NCI-H1930 (cell line): ENCODE measurements at regions not wholly inside any gene's neighbourhood (a gene's known extent, or its start where the extent isn't known, plus 50 kb on each side); places are given as distances from the start of the nearest gene placed in this dataset.
A peak's percentile ranks its signal among the peaks of the same experiment; 100 is the strongest.

ENCODE experiments used
- DNase-seq, 2 experiments: peaks; one replicate each; lab custom pipeline; 2025; lab: John Stamatoyannopoulos, UW

DNA sequence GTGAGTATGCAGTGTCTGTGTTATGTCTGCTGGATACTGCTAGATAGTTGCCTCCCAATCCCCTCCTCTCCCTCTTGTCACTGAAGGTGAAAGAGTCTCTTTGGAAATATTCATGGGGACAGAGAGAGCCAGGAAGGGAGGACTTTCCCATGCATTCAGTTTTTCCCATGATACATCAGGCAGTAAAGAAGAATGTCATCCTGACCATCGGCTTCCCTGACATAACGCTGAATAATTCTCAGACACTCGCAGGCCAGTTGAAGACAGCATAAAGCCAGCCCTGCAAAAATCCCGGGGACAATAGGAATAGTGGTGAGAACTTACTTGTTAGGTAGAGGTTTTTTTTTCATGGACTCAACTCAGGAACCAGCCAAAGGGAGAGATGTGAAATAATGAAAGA, 58.1 kb downstream of the KLF4 start:
- DNase-seq: no peak

DNA sequence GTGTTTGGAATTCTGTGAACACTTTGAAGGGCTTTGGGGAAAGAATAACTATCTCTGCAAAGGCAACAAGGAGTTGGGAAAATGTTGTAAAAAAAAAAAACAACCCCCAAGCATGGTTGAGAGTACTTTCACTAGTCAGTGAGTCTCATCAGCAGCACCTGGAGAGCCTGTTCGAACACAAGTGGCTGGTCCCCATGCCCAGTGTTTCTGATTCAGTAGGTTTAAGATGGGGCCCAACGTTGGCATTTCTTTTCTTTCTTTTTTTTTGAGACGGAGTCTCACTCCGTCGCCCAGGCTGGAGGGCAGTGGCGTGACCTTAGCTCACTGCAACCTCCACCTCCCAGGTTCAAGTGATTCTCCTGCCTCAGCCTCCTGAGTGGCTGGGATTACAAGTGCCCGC, 59.5 kb downstream of the KLF4 start:
- DNase-seq: no peak

GRCh38 chr9:107426126-107426525, 63.4 kb downstream of the KLF4 start:
- DNase-seq: no peak

- no peak for DNase-seq
Observed at GRCh38 chr9:107425101-107426025, 64.2 kb downstream of the KLF4 start.

- no peak for DNase-seq
Observed at GRCh38 chr9:107423540-107423939, 66.0 kb downstream of the KLF4 start.

GRCh38 chr9:107422189-107423185, 67.1 kb downstream of the KLF4 start:
- peak; percentile 50 to 61 for DNase-seq

- DNase-seq: no peak
Observed at GRCh38 chr9:107410420-107410819, 79.1 kb downstream of the KLF4 start.

DNA sequence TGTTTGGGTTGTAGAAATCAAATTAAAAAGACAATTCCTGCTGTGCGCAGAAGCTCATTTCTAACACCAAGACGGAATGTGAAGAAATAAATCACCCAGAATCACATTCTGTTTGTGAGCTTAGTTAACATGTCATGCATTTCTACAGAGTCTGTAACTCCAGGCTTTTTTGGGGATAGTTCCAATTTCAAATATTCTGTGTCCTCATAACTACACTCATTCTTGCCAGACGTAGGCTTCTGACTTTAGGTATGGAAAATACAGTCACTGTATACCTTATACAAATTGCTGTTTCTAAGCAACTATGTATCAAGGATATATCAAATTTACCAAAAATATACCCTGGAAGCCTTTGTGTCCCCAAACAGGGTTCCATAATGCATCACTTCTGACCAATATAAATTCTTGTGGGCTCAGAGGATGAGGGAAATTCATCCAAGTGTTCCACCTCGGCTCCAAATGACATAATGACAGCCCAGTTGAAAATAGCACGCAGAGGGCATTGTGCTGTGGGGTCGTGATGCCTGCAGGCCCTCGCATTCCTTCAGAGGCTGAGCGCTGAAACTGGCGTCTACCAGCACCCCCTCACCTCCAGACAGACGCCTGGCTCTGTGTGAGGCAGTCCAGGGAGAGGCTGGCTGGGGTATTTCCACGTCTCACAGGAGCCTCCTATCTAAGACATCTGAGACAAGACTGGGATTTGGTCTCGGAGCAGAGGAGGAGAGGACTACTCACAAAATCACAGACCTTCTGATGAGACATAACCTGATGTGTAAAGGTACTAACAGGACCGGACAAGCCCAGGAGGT, 79.8 kb downstream of the KLF4 start:
- no peak for DNase-seq

DNA sequence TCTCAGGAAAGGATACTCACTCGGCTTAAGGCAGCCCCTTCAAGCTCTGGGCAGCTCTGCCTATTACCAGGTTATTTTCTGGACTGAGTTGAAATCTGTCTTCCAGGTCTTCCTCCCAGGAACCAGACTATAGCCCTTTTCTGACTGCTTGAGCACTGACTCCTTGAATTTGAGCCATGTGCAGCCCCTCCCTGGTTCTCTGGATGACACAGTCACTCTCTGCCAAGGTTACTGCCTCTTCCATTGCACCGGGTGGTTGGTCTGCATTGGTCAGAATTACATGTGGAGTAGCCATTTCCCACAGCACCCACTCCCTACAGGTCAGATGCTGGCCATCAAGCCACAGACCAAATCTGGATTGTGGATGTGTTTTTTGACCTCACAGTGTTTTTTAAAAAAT, 81.9 kb downstream of the KLF4 start:
- no peak for DNase-seq

DNA sequence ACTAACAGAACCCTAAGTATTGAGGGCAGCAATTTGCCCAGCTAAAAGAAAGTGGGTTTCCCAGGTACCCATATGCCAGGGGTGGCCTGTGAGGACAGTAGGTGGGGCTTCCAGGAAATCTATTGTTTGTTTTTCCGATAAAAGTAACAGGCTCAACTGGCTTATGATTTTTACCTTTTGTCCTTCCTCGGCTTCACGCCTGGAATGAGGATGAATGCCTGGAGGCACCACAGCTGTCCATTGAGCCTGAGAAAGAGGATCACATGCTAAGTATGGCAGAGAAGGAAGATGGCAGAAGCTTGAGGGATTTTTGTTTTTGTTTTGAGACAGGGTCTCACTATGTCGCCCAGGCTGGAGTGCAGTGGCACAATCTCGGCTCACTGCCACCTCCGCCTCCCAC, 84.1 kb downstream of the KLF4 start:
- no peak for DNase-seq

GRCh38 chr9:107404736-107405135, 84.8 kb downstream of the KLF4 start:
- no peak for DNase-seq

DNA sequence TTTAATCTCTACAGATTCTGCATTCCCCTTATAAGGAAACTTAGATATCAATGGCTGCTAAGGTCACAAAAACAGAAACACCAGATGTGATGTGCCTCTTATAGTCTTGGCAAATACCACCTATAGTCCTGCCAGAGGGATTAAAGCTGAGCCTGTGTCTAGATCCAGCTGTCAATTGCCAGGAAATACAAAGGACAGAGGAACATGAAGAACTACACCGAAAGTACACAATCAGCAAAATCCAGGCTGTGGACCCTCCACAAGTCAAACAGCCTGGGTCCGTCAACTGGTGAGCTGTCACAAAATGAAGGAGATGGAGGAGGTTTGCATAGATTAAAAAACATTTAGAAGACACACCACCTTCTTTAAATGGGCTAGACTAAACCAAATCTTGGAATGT, 85.4 kb downstream of the KLF4 start:
- no peak for DNase-seq

- no peak for DNase-seq
Observed at GRCh38 chr9:107397076-107398044, 92.2 kb downstream of the KLF4 start.

DNA sequence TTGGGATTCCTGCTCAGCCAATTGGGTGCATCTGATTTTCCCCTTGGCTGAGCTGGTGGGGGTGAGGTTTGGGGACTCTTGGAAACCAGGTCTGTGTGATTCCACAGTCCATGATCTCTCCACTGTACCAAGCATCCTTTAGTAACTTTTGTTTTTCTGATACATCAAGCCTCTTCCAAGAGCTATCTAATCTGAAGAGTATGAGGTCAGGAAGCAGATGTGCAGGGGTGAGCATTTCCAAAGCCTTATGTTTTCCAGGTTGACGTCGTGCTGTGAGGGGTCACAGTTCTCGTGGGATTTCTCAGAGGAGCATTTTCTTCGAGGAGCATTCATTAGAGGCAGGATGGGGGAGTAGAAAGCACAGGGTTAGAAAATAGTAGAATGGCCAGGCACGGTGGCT, 95.3 kb downstream of the KLF4 start:
- no peak for DNase-seq

GRCh38 chr9:107390778-107391177, 98.8 kb downstream of the KLF4 start:
- no peak for DNase-seq

DNA sequence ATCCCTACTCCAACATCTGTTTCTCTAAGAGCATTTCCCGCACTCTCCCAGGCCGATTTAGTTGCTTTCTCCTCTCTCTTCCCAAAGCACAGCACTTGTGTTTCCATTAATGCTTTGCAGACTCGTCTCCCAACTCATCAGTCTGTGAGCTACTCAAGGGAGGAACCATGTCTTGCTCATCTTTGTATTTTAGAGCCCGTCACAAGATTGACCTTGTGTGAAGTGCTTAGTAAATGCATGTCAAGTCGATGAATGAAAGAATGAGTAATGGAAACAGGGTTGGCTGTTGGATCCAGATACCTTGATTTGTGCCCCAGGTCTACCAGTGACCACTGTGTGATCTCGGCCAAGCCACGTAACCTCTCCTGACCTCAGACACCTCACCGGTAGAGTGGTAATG, 99.3 kb downstream of the KLF4 start:
- DNase-seq: no peak

GRCh38 chr9:107389617-107390071, 99.9 kb downstream of the KLF4 start:
- no peak for DNase-seq

- no peak for DNase-seq
Observed at GRCh38 chr9:107388890-107389289, 100.7 kb downstream of the KLF4 start.

GRCh38 chr9:107387409-107387808, 102.2 kb downstream of the KLF4 start:
- no peak for DNase-seq

DNA sequence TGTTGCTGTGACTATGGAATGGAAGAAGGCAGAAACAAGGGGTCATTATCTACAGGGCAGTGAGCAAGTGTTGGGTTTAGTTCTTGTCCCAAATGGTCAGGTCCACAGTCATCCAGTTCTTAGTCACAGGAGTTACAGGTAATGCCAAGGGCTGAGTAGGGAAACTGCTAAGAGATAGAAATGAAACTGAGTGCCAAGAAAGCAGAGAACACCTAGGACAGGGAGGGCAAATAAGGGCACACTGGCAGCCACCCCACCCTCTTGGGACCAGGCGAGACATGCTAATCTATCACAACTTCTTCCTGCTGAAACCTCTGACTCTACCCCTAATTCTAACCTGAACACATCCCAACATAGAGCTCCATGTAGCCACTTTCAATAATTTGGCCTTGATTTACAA, 103.2 kb downstream of the KLF4 start:
- no peak for DNase-seq
